Nephron progenitor cell (in vitro differentiated cells): ENCODE measurements at regions not wholly inside any gene's neighbourhood (a gene's known extent, or its start where the extent isn't known, plus 50 kb on each side); places are given as distances from the start of the nearest gene placed in this dataset.

Experiments
- DNase-seq: peaks from one replicate; pipeline ENCODE4 v3.0.0; 2021
- H3K27ac Mint-ChIP-seq: 2 replicates; pipeline ENCODE4 v1.8.0; 2021; ENCODE audit warnings: mild to moderate bottlenecking, moderate library complexity, mixed read lengths
- H3K27me3 Mint-ChIP-seq: 2 replicates; pipeline ENCODE4 v1.8.0; 2021; ENCODE audit warnings: mild to moderate bottlenecking, low read depth, mixed read lengths; ENCODE audit not compliant: poor library complexity
- H3K36me3 Mint-ChIP-seq: 2 replicates; pipeline ENCODE4 v1.8.0; 2021; ENCODE audit warnings: low read depth, mixed read lengths
- H3K4me1 Mint-ChIP-seq: 2 replicates; pipeline ENCODE4 v1.8.0; 2021; ENCODE audit warnings: mixed read lengths
- H3K4me3 Mint-ChIP-seq: 2 replicates; pipeline ENCODE4 v1.8.0; 2021; ENCODE audit warnings: mild to moderate bottlenecking, moderate library complexity, mixed read lengths
- H3K9me3 Mint-ChIP-seq: 2 replicates; pipeline ENCODE4 v1.8.0; 2021; ENCODE audit warnings: mild to moderate bottlenecking, moderate library complexity, mixed read lengths
- TF ChIP-seq, protein P1 (sequence below): fragments of 200-600 bp; sonication (generic); IDR thresholded peaks from 2 replicates; pipeline ENCODE4 v1.5.0; 2021; ENCODE audit warnings: antibody characterized with exemption

DNA sequence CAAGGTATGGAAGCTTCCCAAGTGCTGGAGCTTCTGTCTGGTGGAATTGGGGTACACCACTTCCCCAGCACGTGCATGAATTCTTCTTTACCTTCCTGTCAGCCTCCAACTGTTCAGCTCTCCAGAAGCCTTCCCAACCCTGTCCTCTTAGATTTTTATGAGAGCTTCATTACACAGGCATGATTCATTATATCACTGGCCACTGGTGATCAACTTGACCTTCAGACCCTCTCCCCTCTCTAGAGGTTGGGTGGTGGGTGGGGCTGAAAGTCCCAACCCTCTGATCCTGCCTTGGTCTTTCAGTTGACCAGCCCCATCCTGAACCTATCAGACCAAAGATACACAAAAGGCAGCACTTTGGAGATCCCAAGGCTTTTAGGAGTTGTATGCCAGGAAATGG lies 795.7 kb upstream of the SOX9 start:
- no peaks in the 10 kb centered on the region for H3K9me3 Mint-ChIP-seq
- H3K27me3 Mint-ChIP-seq, result no peaks in the 10 kb centered on the region
- no peaks in the 10 kb centered on the region for H3K36me3 Mint-ChIP-seq
- TF ChIP-seq, protein P1, sequence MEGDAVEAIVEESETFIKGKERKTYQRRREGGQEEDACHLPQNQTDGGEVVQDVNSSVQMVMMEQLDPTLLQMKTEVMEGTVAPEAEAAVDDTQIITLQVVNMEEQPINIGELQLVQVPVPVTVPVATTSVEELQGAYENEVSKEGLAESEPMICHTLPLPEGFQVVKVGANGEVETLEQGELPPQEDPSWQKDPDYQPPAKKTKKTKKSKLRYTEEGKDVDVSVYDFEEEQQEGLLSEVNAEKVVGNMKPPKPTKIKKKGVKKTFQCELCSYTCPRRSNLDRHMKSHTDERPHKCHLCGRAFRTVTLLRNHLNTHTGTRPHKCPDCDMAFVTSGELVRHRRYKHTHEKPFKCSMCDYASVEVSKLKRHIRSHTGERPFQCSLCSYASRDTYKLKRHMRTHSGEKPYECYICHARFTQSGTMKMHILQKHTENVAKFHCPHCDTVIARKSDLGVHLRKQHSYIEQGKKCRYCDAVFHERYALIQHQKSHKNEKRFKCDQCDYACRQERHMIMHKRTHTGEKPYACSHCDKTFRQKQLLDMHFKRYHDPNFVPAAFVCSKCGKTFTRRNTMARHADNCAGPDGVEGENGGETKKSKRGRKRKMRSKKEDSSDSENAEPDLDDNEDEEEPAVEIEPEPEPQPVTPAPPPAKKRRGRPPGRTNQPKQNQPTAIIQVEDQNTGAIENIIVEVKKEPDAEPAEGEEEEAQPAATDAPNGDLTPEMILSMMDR, result no peak
- no peak for DNase-seq
- H3K4me1 Mint-ChIP-seq, result no peaks in the 10 kb centered on the region
- H3K27ac Mint-ChIP-seq, result no peak overlapping the region
- H3K4me3 Mint-ChIP-seq, result no peak overlapping the region

- Mint-ChIP-seq H3K27me3 (no peaks in the 10 kb centered on the region), H3K27ac (no peak overlapping the region), H3K36me3 (no peaks in the 10 kb centered on the region), H3K4me3 (no peak overlapping the region), H3K9me3 (no peaks in the 10 kb centered on the region), H3K4me1 (no peaks in the 10 kb centered on the region)
- no peak for DNase-seq
- TF ChIP-seq, protein P1, result no peak
These were observed 794.9 kb upstream of the SOX9 start for GRCh38 chr17:71325886-71326285.

DNA sequence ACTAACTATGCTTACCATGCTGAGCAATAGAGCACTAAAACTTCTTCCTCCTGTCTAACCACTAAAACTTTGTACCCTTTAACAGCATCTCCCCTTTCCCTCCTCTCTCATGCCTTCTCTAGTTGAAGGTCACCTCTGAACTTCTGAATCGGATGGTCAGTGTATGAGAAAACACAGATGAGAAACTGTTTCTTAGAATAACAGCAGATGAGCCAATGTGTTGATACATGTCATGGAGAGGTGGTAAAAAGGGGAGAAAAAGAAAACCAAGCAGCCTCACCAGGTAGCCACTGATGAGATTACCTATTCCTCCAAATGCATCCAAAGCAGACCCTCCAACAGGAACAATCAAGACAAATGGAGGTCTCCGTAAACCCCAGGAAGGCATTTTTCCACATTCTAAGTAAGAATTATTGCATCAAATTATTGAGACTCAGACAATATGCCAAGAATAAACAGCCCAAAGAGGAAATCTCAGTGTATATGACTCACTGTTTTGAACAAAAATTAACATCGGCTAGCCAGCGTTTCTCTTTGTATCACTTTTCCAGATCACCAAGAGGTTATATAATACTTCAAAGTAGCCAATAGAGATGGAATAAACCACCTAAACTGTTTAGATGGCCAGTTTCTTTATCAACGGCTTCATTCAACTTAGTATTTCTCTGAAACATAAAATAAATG lies 793.3 kb upstream of the SOX9 start:
- Mint-ChIP-seq H3K9me3 (no peaks in the 10 kb centered on the region), H3K4me3 (no peak overlapping the region), H3K27me3 (no peaks in the 10 kb centered on the region), H3K4me1 (no peaks in the 10 kb centered on the region), H3K36me3 (no peaks in the 10 kb centered on the region), H3K27ac (no peak overlapping the region)
- TF ChIP-seq, protein P1, result no peak
- DNase-seq, result no peak

- Mint-ChIP-seq H3K4me3 (no peak overlapping the region), H3K9me3 (no peaks in the 10 kb centered on the region), H3K27me3 (no peaks in the 10 kb centered on the region), H3K27ac (no peak overlapping the region), H3K4me1 (peaks cover 11% of the 10 kb centered on the region), H3K36me3 (no peaks in the 10 kb centered on the region)
- no peak for DNase-seq
- TF ChIP-seq, protein P1, result no peak
These were observed 791.3 kb upstream of the SOX9 start for GRCh38 chr17:71329310-71330098.

DNA sequence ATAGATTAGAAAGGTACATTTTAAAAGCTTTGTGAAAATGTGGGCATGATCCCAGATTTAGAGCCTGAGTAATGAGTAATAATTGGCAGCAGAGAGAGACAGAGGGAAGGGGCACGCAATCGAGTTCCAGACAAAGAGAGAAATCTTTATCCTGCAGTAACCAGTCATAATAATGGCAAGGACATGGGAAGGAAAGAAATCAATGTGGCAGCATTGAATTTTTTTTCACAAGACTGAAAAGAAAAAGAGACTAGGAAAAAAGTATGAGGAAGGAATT lies 790.8 kb upstream of the SOX9 start:
- H3K27me3 Mint-ChIP-seq, result no peaks in the 10 kb centered on the region
- no peaks in the 10 kb centered on the region for H3K9me3 Mint-ChIP-seq
- H3K27ac Mint-ChIP-seq, result no peak overlapping the region
- no peak overlapping the region for H3K4me3 Mint-ChIP-seq
- peaks cover 13% of the 10 kb centered on the region for H3K4me1 Mint-ChIP-seq
- no peaks in the 10 kb centered on the region for H3K36me3 Mint-ChIP-seq
- TF ChIP-seq, protein P1, result no peak
- no peak for DNase-seq
